Cardiac septum (tissue), 1 donor: ENCODE measurements at regions not wholly inside any gene's neighbourhood (a gene's known extent, or its start where the extent isn't known, plus 50 kb on each side); places are given as distances from the start of the nearest gene placed in this dataset.
"Not testable (repeated sequence)": the region's sequence is repeated elsewhere in the genome, so short reads cannot be mapped to it uniquely, and the experiment has no call there.

ENCODE experiments used
- DNase-seq: peaks from one replicate; pipeline ENCODE4 v3.0.0-alpha.2; 2020; ENCODE audit warnings: low spot score
- intact Hi-C: fragments of 100-400 bp; cut with DNase I; formaldehyde crosslinking; loops from one replicate; pipeline ENCODE4 v1.14.0; 2022
- donor health status: DM: no; HTN: no; CAD: no.

GRCh38 chr4:12651876-12652275 is 832.3 kb downstream of the RAB28 start:
- intact Hi-C loops, result no loop called here
- DNase-seq, result no peak

- DNase-seq, result no peak
- intact Hi-C loops, result no loop called here
Observed at GRCh38 chr4:12645732-12646131, 838.4 kb downstream of the RAB28 start.

GRCh38 chr4:12644261-12644660 is 839.9 kb downstream of the RAB28 start:
- intact Hi-C loops, result no loop called here
- DNase-seq, result no peak

GRCh38 chr4:12636191-12636590 is 847.9 kb downstream of the RAB28 start:
- intact Hi-C loops, result loop anchor here (10.0 kb wide), 1 partner anchor 461 kb away; no protein-coding TSS in a partner anchor
- no peak for DNase-seq

GRCh38 chr4:12635629-12636028 is 848.5 kb downstream of the RAB28 start:
- intact Hi-C loops, result loop anchor here (10.0 kb wide), 1 partner anchor 461 kb away; no protein-coding TSS in a partner anchor
- no peak for DNase-seq

GRCh38 chr4:12633053-12633651 is 851.0 kb downstream of the RAB28 start:
- intact Hi-C loops, result loop anchor here (5.0 to 10.0 kb wide), 3 partner anchors 458 to 866 kb away; no protein-coding TSS in a partner anchor
- no peak for DNase-seq

- no peak for DNase-seq
- intact Hi-C loops, result no loop called here
Observed at GRCh38 chr4:12615822-12616221, 868.3 kb downstream of the RAB28 start.

- intact Hi-C loops, result no loop called here
Observed at GRCh38 chr4:12612876-12613275, 871.3 kb downstream of the RAB28 start.

GRCh38 chr4:12609212-12609875 is 874.8 kb downstream of the RAB28 start:
- DNase-seq, intact Hi-C loops: not testable (repeated sequence)

More at GRCh38 chr4:12612876-12613275, 871.3 kb downstream of the RAB28 start:
- no peak for DNase-seq

GRCh38 chr4:12595986-12596385 is 888.2 kb downstream of the RAB28 start:
- no peak for DNase-seq
- intact Hi-C loops, result no loop called here

GRCh38 chr4:12595489-12595888 is 888.7 kb downstream of the RAB28 start:
- DNase-seq, result no peak
- intact Hi-C loops, result no loop called here

- no peak for DNase-seq
- intact Hi-C loops, result no loop called here
Observed at GRCh38 chr4:12588582-12588981, 895.6 kb downstream of the RAB28 start.

GRCh38 chr4:12586242-12587006 is 897.7 kb downstream of the RAB28 start:
- intact Hi-C loops, result no loop called here
- no peak for DNase-seq

GRCh38 chr4:12584116-12584875 is 899.8 kb downstream of the RAB28 start:
- no peak for DNase-seq
- intact Hi-C loops, result no loop called here

- DNase-seq, result no peak
- intact Hi-C loops, result no loop called here
Observed at GRCh38 chr4:12583275-12583674, 900.9 kb downstream of the RAB28 start.

- DNase-seq, result no peak
- intact Hi-C loops, result no loop called here
Observed at GRCh38 chr4:12580787-12581186, 903.4 kb downstream of the RAB28 start.

GRCh38 chr4:12579172-12579571 is 905.0 kb downstream of the RAB28 start:
- intact Hi-C loops, result no loop called here
- DNase-seq, result no peak

- no peak for DNase-seq
- intact Hi-C loops, result no loop called here
Observed at GRCh38 chr4:12576409-12576808, 907.7 kb downstream of the RAB28 start.

GRCh38 chr4:12573716-12574115 is 910.4 kb downstream of the RAB28 start:
- DNase-seq, result no peak
- intact Hi-C loops, result no loop called here
